ENCODE measurements at regions not wholly inside any gene's neighbourhood (a gene's known extent, or its start where the extent isn't known, plus 50 kb on each side); places are given as distances from the start of the nearest gene placed in this dataset.

DNA sequence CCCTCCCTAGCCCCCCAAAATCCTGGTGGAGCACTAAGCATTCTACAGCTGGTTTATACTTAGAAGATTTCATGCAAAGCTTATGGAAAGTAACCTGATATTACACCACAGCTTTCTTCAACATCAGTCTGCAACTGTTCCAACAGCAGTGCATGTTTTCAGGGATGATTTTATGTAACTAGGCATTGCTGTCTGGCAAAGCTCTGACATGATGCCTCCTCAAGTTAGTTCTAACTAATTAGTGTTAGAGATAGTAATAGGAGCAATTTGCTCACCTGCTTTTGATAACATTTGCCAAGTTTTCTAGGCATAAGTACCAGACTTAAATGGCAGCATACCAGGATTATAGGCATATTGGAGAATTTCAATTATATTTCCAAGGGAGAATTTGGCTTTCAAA lies 330.3 kb upstream of the SGO1 start:
- H3K27me3 ChIP-seq (ENCODE audit: control insufficient read depth, insufficient read depth, low read length) = no peaks in the 10 kb centered on the region
- no peak overlapping the region for H3K4me3 ChIP-seq (ENCODE audit: low read depth, low read length)
- TF ChIP-seq, protein P1, sequence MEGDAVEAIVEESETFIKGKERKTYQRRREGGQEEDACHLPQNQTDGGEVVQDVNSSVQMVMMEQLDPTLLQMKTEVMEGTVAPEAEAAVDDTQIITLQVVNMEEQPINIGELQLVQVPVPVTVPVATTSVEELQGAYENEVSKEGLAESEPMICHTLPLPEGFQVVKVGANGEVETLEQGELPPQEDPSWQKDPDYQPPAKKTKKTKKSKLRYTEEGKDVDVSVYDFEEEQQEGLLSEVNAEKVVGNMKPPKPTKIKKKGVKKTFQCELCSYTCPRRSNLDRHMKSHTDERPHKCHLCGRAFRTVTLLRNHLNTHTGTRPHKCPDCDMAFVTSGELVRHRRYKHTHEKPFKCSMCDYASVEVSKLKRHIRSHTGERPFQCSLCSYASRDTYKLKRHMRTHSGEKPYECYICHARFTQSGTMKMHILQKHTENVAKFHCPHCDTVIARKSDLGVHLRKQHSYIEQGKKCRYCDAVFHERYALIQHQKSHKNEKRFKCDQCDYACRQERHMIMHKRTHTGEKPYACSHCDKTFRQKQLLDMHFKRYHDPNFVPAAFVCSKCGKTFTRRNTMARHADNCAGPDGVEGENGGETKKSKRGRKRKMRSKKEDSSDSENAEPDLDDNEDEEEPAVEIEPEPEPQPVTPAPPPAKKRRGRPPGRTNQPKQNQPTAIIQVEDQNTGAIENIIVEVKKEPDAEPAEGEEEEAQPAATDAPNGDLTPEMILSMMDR (IDR thresholded peaks at IDR 0.05; ENCODE audit: insufficient read depth, low read length, poor library complexity, severe bottlenecking) = no peak
- DNase-seq (ENCODE audit: low read depth) = no peak
- no peaks in the 10 kb centered on the region for H3K36me3 ChIP-seq (ENCODE audit: control insufficient read depth, insufficient read depth, low read length)

DNA sequence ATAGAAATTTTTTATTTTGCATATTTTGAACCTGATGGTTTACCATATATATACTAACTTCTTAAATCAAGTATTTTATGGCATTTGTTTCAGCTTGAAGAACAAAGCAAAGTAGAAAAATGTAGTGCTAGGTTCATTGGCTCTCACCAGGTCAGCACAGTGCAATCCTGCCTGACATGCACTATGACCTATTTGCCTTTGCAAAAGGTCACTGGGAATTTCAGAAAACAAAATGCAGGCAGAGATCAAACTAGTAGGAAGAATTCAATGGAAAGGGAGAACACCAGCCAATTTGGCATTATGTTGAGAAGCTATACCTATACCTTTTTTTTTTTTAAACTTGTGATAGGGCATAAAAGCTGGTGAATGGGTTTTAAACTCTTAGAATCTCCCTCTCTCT lies 329.8 kb upstream of the SGO1 start:
- no peaks in the 10 kb centered on the region for H3K27me3 ChIP-seq (ENCODE audit: control insufficient read depth, insufficient read depth, low read length)
- no peak for DNase-seq (ENCODE audit: low read depth)
- TF ChIP-seq, protein P1 (IDR thresholded peaks at IDR 0.05; ENCODE audit: insufficient read depth, low read length, poor library complexity, severe bottlenecking) = no peak
- H3K4me3 ChIP-seq (ENCODE audit: low read depth, low read length) = no peak overlapping the region
- no peaks in the 10 kb centered on the region for H3K36me3 ChIP-seq (ENCODE audit: control insufficient read depth, insufficient read depth, low read length)

DNA sequence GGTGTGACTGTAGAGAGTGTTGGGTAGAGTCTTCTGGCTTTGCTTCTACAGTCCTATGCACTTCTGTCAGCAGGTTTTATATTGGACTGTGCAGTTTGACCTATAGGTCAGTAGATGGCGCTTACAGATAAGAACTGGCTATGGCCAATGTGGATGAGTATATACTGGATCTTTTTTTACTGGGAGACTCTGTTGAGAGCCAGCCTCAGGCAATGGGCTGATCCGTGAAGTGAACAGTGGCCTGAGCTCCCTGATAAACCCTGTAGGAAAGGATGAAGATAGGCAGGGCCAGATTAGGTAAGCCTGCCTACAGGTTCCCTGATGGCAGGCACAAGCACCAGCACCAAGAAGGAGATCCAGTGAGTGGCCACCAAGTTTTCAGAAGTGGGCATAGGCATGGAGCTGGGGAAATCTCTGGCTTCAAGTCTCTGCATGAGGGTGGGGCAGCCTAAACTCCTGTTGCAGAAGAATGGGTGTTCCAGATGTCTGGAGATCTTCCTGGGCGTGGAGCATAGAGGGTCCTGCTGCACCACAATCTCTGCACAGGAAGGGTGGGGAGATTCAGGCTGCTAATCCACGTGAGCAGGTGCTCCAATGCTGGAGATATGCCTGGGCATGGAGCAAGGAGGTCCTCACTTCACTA lies 326.0 kb upstream of the SGO1 start:
- TF ChIP-seq, protein P1 (IDR thresholded peaks at IDR 0.05; ENCODE audit: insufficient read depth, low read length, poor library complexity, severe bottlenecking) = peak; percentile 64
- DNase-seq (ENCODE audit: low read depth) = peak; percentile 9
- H3K4me3 ChIP-seq (ENCODE audit: low read depth, low read length) = no peak overlapping the region
- H3K36me3 ChIP-seq (ENCODE audit: control insufficient read depth, insufficient read depth, low read length) = no peaks in the 10 kb centered on the region
- no peaks in the 10 kb centered on the region for H3K27me3 ChIP-seq (ENCODE audit: control insufficient read depth, insufficient read depth, low read length)

DNA sequence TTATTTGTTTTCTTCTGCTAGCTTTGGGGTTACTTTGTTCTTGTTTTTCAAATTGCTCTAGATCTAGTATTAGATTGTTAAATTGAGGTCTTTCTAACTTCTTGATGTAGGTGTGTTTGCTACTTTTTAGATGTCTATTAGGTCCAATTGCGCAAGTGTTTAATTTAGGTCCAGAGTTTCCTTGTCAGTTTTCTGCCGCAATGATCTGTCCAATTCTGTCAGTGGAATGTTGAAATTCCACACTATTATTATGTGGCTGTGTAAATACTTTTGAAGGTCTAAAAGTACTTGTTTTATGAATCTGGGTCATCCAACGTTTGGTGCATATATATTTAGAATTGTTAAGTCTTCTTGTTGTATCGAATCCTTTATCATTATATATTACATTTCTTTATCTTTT lies 324.4 kb upstream of the SGO1 start:
- Histone ChIP-seq H3K36me3 (ENCODE audit: control insufficient read depth, insufficient read depth, low read length) (no peaks in the 10 kb centered on the region), H3K27me3 (ENCODE audit: control insufficient read depth, insufficient read depth, low read length) (no peaks in the 10 kb centered on the region), H3K4me3 (ENCODE audit: low read depth, low read length) (no peak overlapping the region)
- DNase-seq (ENCODE audit: low read depth) = no peak
- TF ChIP-seq, protein P1 (IDR thresholded peaks at IDR 0.05; ENCODE audit: insufficient read depth, low read length, poor library complexity, severe bottlenecking) = no peak

DNA sequence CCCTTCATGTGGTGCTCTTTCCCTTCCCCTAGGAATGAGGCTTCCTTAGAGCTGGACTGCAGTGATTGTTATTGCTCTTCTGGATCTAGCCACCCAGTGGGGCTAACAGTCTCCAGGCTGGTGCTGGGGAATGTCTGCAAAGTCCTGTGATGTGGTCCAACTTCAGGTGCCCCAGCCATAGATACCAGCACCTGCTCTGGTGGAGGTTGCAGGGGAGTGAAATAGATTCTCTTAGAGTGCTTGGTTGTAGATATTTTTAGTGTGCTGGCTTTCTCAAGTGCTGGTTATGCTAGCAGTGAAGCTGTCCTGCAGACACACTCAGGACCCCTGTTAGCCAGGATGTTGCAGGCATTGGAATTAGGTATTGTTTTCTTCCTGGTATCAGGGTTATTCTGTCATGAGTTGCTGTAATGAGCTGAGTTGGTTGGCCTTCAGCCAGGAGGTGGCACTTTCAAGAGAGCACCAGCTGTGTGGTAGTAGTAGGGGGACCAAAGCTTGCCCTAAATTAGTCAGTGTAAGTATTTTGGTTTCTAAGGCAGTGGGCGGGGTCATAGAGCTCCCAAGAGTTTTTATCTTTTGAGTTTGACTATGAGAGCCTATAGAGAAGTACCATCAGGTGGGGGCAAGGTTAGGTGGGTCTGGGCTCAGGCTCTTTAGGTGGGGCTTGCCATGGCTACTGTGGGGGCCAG lies 317.5 kb upstream of the SGO1 start:
- H3K36me3 ChIP-seq (ENCODE audit: control insufficient read depth, insufficient read depth, low read length) = no peaks in the 10 kb centered on the region
- H3K27me3 ChIP-seq (ENCODE audit: control insufficient read depth, insufficient read depth, low read length) = no peaks in the 10 kb centered on the region
- DNase-seq (ENCODE audit: low read depth) = no peak
- H3K4me3 ChIP-seq (ENCODE audit: low read depth, low read length) = no peak overlapping the region
- TF ChIP-seq, protein P1 (IDR thresholded peaks at IDR 0.05; ENCODE audit: insufficient read depth, low read length, poor library complexity, severe bottlenecking) = no peak

DNA sequence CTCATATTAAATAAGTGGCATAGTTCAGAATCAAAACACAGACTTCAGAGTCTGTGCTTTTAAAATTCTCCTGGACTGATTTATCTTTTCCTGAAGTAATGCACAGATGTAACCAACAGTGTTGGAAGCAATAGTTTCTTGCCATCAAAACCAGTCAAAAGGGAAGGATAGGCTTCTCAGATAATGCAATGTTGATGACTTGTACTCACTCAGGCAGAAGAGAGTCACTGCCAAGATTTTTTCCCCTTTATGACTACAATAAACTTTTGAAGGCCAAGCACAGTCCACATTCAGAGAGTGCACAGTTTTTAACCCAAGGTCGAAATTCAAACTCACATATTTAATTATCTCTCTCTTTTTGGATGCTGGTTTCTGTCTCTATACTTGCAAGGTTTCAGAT lies 305.0 kb upstream of the SGO1 start:
- TF ChIP-seq, protein P1 (IDR thresholded peaks at IDR 0.05; ENCODE audit: insufficient read depth, low read length, poor library complexity, severe bottlenecking) = no peak
- H3K4me3 ChIP-seq (ENCODE audit: low read depth, low read length) = no peak overlapping the region
- H3K36me3 ChIP-seq (ENCODE audit: control insufficient read depth, insufficient read depth, low read length) = no peaks in the 10 kb centered on the region
- no peaks in the 10 kb centered on the region for H3K27me3 ChIP-seq (ENCODE audit: control insufficient read depth, insufficient read depth, low read length)
- DNase-seq (ENCODE audit: low read depth) = no peak
